Activated CD4-positive, alpha-beta T cell treated with anti-CD3 and anti-CD28 coated beads, Interleukin-2, amount 10 ng/mL, durations not matched to agents 7 days and 5 days (primary cell): ENCODE measurements at regions not wholly inside any gene's neighbourhood (a gene's known extent, or its start where the extent isn't known, plus 50 kb on each side); places are given as distances from the start of the nearest gene placed in this dataset.
"Not testable (repeated sequence)": the region's sequence is repeated elsewhere in the genome, so short reads cannot be mapped to it uniquely, and the experiment has no call there.

ENCODE experiments used
- CTCF ChIA-PET: fragments of 350-600 bp; sonication (Branson Sonifier 250); formaldehyde crosslinking; loops from one replicate; lab custom pipeline; 2021; ENCODE audit warnings: antibody characterized with exemption; lab: Charles Lee
- POLR2A ChIA-PET: fragments of 350-600 bp; sonication (Branson Sonifier 250); formaldehyde crosslinking; loops from one replicate; lab custom pipeline; 2021; ENCODE audit warnings: antibody characterized with exemption; lab: Charles Lee
- DNase-seq: peaks from one replicate; pipeline ENCODE4 v3.0.0-alpha.2; 2020
- H3K27ac Mint-ChIP-seq: one replicate; pipeline ENCODE4 v1.8.0; 2021; ENCODE audit warnings: mild to moderate bottlenecking, moderate library complexity, mixed read lengths
- H3K27me3 Mint-ChIP-seq: one replicate; pipeline ENCODE4 v1.8.0; 2021; ENCODE audit warnings: mixed read lengths
- H3K36me3 Mint-ChIP-seq: one replicate; pipeline ENCODE4 v1.8.0; 2021; ENCODE audit warnings: low read depth, mixed read lengths
- H3K4me1 Mint-ChIP-seq: one replicate; pipeline ENCODE4 v1.8.0; 2021; ENCODE audit warnings: mixed read lengths
- H3K4me3 Mint-ChIP-seq: one replicate; pipeline ENCODE4 v1.8.0; 2021; ENCODE audit warnings: mild to moderate bottlenecking, moderate library complexity, mixed read lengths
- H3K9me3 Mint-ChIP-seq: one replicate; pipeline ENCODE4 v1.8.0; 2021; ENCODE audit warnings: mixed read lengths

DNA sequence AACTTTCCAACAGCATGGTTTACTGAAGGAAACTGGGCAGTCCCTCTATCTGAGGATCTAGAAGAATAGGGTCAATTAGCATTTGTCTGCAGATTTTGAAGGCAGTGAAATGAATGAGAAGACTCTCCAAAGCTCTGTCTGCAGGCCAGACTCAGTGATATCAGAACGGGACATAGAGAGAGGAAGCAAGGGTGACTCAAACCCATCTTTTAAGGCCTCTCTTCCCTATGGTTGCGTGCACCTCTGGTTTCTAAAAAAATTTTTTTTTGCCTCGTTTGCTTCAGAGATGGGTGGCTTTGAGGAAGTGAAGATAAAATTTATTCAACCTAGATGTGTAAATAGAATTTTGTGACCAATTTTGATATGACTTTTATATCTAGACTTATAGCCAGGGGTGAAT is 71.9 kb upstream of the HOXC13 start:
- no peaks in the 10 kb centered on the region for H3K36me3 Mint-ChIP-seq
- H3K4me1 Mint-ChIP-seq, result no peaks in the 10 kb centered on the region

DNA sequence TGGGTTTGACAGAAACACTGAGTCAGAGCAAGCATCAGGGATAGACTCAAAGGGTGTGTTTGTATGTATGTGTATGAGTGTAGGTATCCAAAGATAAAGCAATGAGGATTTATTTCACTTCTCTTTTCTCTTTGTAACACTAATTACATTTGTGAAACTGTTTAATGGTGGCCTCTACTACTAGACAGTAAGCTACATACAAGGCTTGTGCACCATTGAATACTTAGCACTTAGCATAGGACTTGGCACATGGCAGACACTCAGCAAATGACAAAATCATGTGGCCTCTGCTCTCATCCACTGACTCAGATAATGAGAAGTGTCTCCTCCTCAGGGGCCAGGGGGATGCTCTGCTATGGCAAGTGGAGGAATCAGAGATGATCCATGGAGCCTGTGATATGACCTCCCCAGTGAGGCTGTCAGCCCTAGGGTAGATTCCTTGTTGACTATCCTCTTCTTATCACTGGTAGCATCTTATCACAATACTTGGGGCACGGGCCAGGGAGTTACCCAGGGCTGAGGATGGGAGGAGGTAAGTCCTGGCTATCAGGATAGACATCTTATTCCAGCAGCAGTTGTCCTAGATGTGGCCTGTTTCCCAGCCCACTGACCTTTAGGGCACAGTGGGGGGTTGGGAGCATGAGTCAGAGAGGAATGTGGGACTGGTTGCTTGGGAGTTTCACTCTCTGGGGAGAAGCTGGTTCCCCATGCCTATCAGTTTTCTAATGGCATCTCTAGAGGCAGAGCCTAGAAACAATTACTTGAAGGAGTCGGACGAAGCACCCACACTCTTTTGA is 71.2 kb upstream of the HOXC13 start:
- Mint-ChIP-seq H3K36me3 (no peaks in the 10 kb centered on the region), H3K27me3 (peaks cover 24% of the 10 kb centered on the region), H3K27ac (no peak overlapping the region), H3K9me3 (no peaks in the 10 kb centered on the region), H3K4me3 (no peak overlapping the region), H3K4me1 (no peaks in the 10 kb centered on the region)
- ChIA-PET CTCF (no interaction called here), POLR2A (no interaction called here)
- DNase-seq, result no peak

More for the DNA sequence above, 71.9 kb upstream of the HOXC13 start:
- no peak for DNase-seq
- Mint-ChIP-seq H3K9me3 (no peaks in the 10 kb centered on the region), H3K4me3 (no peak overlapping the region), H3K27me3 (peaks cover 18% of the 10 kb centered on the region), H3K27ac (no peak overlapping the region)
- ChIA-PET CTCF (no interaction called here), POLR2A (no interaction called here)

GRCh38 chr12:53868511-53868986 is 70.1 kb upstream of the HOXC13 start:
- no peaks in the 10 kb centered on the region for H3K4me1 Mint-ChIP-seq
- POLR2A ChIA-PET, result no interaction called here
- CTCF ChIA-PET, result no interaction called here
- DNase-seq, result no peak
- H3K4me3 Mint-ChIP-seq, result no peak overlapping the region
- H3K36me3 Mint-ChIP-seq, result no peaks in the 10 kb centered on the region
- peaks cover 35% of the 10 kb centered on the region for H3K27me3 Mint-ChIP-seq
- no peak overlapping the region for H3K27ac Mint-ChIP-seq
- H3K9me3 Mint-ChIP-seq, result no peaks in the 10 kb centered on the region

- peaks cover 39% of the 10 kb centered on the region for H3K27me3 Mint-ChIP-seq
- DNase-seq, result no peak
- H3K27ac Mint-ChIP-seq, result no peak overlapping the region
- CTCF ChIA-PET, result no interaction called here
- H3K36me3 Mint-ChIP-seq, result no peaks in the 10 kb centered on the region
- POLR2A ChIA-PET, result no interaction called here
- no peak overlapping the region for H3K4me3 Mint-ChIP-seq
- H3K9me3 Mint-ChIP-seq, result no peaks in the 10 kb centered on the region
- H3K4me1 Mint-ChIP-seq, result no peaks in the 10 kb centered on the region
Observed at GRCh38 chr12:53869500-53869899, 69.1 kb upstream of the HOXC13 start.

- no peak overlapping the region for H3K4me3 Mint-ChIP-seq
- ChIA-PET CTCF (no interaction called here), POLR2A (no interaction called here)
- H3K36me3 Mint-ChIP-seq, result no peaks in the 10 kb centered on the region
- H3K27ac Mint-ChIP-seq, result no peak overlapping the region
- H3K4me1 Mint-ChIP-seq, result no peaks in the 10 kb centered on the region
- H3K9me3 Mint-ChIP-seq, result no peaks in the 10 kb centered on the region
- peaks cover 44% of the 10 kb centered on the region for H3K27me3 Mint-ChIP-seq
- DNase-seq, result no peak
Observed at GRCh38 chr12:53870117-53870516, 68.5 kb upstream of the HOXC13 start.

DNA sequence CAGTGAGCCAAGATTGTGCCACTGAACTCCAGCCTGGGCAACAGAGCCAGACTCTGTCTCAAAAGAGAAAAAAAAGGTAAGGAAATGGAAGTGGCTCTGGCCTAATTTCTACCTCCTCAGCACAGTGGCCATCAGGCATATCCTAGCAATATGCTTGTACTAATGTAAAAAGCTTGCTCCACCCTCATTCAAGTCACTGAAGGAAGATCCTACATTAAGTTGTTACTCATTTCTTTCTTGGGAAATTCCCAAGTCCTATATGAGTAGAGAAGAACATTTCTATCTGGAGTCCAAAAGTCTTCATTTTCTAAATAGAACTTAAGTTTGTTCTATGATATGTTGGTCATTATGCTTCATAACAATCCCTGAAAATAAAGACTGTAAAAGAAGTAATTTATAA is 67.3 kb upstream of the HOXC13 start:
- ChIA-PET POLR2A (no interaction called here), CTCF (no interaction called here)
- Mint-ChIP-seq H3K9me3 (no peaks in the 10 kb centered on the region), H3K36me3 (no peaks in the 10 kb centered on the region), H3K4me1 (no peaks in the 10 kb centered on the region), H3K27me3 (peaks cover 46% of the 10 kb centered on the region), H3K4me3 (no peak overlapping the region), H3K27ac (no peak overlapping the region)
- DNase-seq, result no peak

GRCh38 chr12:53872367-53872766 is 66.3 kb upstream of the HOXC13 start:
- no peaks in the 10 kb centered on the region for H3K36me3 Mint-ChIP-seq

DNA sequence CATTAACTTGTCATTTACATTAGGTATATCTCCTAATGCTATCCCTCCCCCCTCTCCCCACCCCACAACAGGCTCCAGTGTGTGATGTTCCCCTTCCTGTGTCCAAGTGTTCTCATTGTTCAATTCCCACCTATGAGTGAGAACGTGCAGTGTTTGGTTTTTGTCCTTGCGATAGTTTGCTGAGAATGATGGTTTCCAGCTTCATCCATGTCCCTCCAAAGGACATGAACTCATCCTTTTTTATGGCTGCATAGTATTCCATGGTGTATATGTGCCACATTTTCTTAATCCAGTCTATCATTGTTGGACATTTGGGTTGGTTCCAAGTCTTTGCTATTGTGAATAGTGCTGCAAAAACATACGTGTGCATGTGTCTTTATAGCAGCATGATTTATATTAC is 60.7 kb upstream of the HOXC13 start:
- H3K4me1 Mint-ChIP-seq, POLR2A ChIA-PET, H3K27ac Mint-ChIP-seq, H3K4me3 Mint-ChIP-seq, CTCF ChIA-PET, H3K9me3 Mint-ChIP-seq, H3K36me3 Mint-ChIP-seq, DNase-seq: not testable (repeated sequence)
- peaks cover 56% of the 10 kb centered on the region for H3K27me3 Mint-ChIP-seq

More at GRCh38 chr12:53872367-53872766, 66.3 kb upstream of the HOXC13 start:
- Mint-ChIP-seq H3K27me3 (peaks cover 52% of the 10 kb centered on the region), H3K4me1 (no peaks in the 10 kb centered on the region), H3K9me3 (no peaks in the 10 kb centered on the region), H3K4me3 (no peak overlapping the region), H3K27ac (no peak overlapping the region)
- CTCF ChIA-PET, result no interaction called here
- POLR2A ChIA-PET, result no interaction called here
- no peak for DNase-seq

- no peak for DNase-seq
Observed at GRCh38 chr12:53887006-53887405, 51.6 kb upstream of the HOXC13 start.

DNA sequence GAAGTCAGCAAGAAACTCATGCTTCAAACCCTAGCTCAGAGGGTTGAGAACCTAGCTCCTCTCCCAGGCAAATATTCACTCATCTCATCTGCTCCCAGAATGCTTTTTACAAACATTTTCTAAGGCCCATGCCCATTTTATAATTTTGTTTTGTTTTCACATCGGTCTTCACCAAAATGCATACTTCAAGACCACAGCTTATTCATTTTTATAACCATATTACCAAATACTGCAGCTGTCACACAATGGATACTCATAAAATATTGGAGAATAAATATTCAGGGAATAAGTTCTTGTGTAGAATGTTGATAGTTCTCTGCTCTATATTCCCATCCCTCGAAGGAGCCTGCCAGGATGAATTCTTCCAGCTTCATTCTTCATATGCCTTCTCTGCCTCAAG is 50.8 kb upstream of the HOXC13 start:
- ChIA-PET CTCF (no interaction called here), POLR2A (no interaction called here)
- no peaks in the 10 kb centered on the region for H3K4me1 Mint-ChIP-seq
- H3K27me3 Mint-ChIP-seq, result peaks cover 63% of the 10 kb centered on the region
- no peak overlapping the region for H3K4me3 Mint-ChIP-seq
- no peak for DNase-seq
- H3K27ac Mint-ChIP-seq, result no peak overlapping the region
- H3K9me3 Mint-ChIP-seq, result no peaks in the 10 kb centered on the region
- no peaks in the 10 kb centered on the region for H3K36me3 Mint-ChIP-seq

More at GRCh38 chr12:53887006-53887405, 51.6 kb upstream of the HOXC13 start:
- Mint-ChIP-seq H3K36me3 (no peaks in the 10 kb centered on the region), H3K4me3 (no peak overlapping the region), H3K27ac (no peak overlapping the region), H3K9me3 (no peaks in the 10 kb centered on the region), H3K4me1 (no peaks in the 10 kb centered on the region), H3K27me3 (peaks cover 59% of the 10 kb centered on the region)
- CTCF ChIA-PET, result no interaction called here
- POLR2A ChIA-PET, result no interaction called here
